GM19455 (cell line): ENCODE measurements at regions not wholly inside any gene's neighbourhood (a gene's known extent, or its start where the extent isn't known, plus 50 kb on each side); places are given as distances from the start of the nearest gene placed in this dataset.
"Not testable (repeated sequence)": the region's sequence is repeated elsewhere in the genome, so short reads cannot be mapped to it uniquely, and the experiment has no call there.

Experiments
- ATAC-seq: cut with Tn5 transposase; IDR thresholded peaks from one replicate; pipeline ENCODE4 v1.9.1; 2021; ENCODE audit not compliant: unreplicated experiment

DNA sequence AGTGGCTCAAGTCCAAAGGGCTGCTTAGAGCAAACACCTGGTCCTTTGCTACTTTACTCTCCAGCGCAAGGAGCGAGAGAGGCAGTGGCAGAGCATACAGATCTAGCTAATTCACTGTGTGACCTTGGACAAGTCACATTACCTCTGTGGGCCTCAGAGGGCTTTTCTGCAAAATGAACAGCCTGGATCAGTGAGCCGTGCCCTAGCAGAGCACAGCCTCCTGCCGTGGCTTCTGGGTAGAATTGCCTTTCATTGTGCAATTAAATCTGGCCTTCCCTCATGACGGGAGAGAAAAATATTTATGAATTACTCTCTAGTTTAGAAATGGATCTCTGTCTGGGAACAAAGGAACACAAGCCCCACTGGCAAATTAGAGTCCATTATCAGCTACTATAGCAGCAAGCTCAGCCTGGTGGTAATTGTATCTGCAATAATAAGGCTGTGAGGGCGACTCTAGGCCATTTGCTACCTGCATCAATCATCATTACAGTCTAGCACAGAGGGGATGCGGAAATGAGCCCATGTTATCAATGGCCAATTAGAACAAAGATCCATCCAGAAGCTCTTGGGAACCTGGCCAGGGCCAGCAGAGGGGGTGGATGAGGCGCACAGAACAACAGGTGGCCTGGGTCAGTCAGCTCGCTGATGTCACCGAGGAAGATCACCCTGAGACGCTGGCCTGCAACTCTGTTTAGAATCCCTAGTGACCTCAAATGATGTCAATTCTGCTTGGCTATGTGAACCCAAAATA lies 114.2 kb upstream of the LY86 start:
- no peak for ATAC-seq

DNA sequence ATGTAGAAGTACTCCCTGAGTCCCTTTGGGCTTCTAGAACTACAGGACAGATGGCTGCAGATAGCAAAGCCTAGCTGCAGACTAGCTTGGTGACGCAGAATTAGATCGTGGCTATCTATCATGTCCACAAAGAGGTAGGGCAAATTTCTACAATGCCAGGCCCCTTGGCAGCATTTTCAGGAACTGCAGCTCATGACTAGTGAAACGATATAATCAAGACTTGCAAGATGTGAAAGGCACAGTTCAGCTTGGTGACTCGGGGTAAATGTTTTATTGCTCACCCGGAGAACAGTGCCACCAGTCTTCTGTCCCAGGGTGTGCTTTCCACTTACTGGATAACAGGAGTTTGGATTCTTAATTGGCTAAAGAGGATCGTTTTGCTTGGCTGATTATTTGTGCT lies 108.7 kb upstream of the LY86 start:
- no peak for ATAC-seq

DNA sequence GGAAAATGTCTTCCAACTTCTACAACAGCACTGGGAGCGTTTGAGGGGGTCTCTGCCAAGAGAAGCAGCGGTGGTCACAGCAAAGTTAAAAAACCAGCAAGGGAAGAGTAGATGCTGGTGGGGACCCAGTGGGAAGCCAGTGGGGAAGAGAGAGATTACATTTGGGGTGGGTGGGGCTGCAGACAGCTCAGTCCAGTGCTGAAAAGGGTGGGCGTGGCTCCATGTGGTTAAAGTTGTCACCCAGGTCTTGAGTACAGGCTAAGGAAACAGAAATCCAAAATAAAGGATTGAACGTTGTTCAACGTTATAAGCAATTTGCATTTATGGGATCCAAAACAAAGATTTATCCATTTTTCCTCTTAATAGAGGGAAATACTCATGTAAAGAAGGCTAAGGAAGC lies 106.3 kb upstream of the LY86 start:
- ATAC-seq = no peak

- no peak for ATAC-seq
These were observed 105.4 kb upstream of the LY86 start for GRCh38 chr6:6483168-6483567.

- no peak for ATAC-seq
These were observed 104.8 kb upstream of the LY86 start for GRCh38 chr6:6483733-6484132.

DNA sequence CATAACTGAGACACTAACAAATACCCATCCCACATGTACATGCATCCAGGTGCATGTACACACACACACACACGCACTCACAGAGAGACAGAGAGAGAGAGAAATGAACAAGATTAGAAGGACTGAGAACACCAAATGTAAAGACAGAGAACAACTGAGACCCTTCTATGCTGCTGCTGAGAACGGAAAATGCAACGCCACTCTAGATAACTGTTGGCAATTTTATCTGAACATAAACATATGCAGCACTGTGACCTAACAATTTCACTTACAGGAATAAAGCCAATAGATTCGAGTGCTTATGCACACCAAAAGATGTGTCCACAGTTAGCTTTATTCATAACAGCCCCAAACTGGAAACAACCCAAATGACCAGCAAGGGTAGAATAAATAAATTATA lies 103.8 kb upstream of the LY86 start:
- no peak for ATAC-seq

DNA sequence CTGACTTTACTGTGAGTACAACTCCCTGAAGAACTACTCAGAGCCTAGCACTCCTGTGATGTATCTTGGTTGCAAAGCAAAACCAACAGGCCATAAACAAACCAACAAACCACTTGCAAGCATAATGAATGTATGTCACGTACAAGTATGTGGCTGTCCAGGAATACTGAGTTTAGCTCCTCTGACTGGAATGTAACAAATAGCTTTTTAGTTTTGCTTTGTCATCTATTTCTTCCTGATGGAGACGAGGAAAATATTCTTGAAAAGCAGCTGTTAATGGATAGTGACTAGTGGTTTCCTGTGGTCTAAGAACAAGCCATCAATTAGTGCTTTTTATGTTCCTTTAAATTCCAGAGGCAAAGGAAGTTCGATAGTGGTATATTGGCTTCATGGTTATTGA lies 101.9 kb upstream of the LY86 start:
- no peak for ATAC-seq

DNA sequence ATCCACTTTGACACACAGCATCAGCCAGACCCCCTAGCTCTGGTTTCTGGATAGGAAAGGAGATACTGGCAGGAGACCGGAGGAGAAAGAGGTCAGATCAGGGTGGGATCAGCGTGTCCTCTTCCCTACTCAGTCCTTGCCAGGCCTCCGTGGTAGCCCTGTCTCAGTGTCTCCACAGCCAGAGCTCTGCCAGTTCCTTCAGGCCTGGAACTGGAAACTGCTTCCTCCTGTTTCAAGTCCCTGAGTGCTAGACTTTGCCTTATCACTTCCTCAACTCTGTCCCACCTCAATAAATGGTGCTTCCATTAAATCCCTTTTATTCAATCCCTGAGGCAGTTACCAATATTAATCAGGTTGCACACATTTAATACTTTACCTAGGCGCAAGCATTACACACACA lies 96.8 kb upstream of the LY86 start:
- ATAC-seq = no peak

- ATAC-seq = no peak
These were observed 95.8 kb upstream of the LY86 start for GRCh38 chr6:6492675-6493074.

- not testable (repeated sequence) for ATAC-seq
These were observed 94.4 kb upstream of the LY86 start for GRCh38 chr6:6494139-6494538.

DNA sequence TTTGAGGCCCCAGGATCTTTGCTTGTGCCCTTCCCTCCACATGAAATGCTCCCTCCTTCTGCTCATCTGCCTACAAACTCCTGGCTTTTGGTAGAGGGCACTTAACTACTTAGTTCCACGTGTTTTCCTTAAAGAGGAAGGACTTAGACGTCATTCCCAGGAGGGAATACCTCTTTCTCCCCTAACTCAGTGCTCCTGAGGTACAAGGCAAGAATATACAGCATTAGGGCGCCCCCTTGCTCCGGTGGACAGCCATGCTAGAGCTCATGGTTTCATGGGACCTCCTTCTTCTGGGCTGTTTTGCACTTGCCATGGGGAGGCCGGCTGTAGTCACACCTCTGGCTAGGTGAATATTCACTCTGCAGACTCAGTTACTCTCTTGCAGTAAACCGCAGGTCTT lies 93.8 kb upstream of the LY86 start:
- ATAC-seq = no peak

DNA sequence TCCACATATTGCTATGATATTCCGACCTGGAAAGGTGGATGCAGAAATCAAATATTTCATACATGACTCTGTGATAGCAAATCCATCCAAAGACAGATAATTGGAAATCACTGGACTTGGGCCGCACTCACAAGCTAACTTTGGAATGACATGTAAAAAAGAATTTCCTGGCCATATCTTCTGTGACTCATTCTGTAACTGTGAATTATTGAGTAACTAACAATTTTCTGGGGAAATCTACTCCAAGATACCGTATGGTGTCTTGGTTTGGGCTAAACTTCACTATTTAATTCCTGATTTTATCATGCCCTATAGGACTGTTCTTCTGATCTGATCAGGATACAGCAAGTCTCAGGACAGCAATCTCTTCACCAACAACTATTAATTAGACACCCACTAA lies 92.7 kb upstream of the LY86 start:
- ATAC-seq = no peak

DNA sequence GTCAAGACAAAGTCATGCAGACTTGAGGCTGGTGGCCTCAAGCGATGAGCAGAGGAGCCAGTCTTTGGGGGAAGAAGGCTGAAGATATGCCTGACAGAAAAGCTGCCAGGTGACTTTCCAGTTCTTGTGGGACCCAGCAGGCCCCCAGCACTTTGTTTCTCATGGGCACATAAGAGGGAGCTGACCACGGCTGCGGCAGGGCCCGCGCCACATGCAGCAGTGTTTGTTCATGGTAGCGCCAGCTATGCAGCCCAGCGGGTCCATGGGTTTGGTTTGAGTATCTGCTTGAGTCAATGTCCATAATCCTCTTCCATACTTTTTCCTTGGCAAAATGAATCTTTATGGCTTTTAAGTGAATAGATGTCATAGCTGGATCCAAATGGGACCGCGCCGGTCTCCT lies 91.0 kb upstream of the LY86 start:
- no peak for ATAC-seq

GRCh38 chr6:6497976-6498375 lies 90.5 kb upstream of the LY86 start:
- ATAC-seq = no peak

DNA sequence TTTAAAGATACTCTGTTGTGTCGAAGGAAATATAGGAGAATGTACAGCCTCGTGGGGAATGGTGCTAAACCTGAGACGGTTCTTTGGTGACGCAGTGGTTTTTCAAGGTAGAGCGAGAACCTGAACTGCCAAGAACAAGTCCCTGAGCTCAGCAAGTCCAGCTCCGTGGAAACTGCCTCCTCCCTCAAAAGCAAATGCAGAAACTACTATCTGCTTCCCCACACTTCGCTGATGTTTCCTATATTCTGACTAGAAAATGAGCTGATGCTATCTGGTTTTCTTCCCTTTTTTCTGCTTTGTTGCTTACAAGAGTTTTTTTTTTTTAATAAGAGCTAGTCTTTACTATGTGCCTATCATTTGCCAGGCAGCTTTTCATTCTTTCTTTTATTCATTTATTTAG lies 85.3 kb upstream of the LY86 start:
- ATAC-seq = no peak

GRCh38 chr6:6505111-6505510 lies 83.4 kb upstream of the LY86 start:
- no peak for ATAC-seq

DNA sequence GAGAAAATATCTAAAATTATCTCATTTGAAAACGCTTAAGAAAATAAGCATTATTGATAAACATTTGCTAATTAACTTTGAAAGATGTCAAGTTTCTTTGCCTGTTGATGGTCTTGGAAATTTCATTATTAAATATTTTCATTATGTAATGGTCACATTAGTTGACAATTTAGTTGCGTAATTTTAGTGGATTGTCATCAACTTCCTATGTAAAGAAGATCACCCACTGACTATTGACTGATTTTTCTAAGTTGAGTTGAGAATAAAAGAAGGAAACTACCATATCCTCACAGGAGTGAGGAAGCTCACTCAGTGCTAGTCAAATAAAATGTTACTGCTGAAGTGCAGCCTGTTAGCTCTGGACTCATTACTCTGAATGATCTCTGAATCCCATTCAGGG lies 79.9 kb upstream of the LY86 start:
- ATAC-seq = no peak

DNA sequence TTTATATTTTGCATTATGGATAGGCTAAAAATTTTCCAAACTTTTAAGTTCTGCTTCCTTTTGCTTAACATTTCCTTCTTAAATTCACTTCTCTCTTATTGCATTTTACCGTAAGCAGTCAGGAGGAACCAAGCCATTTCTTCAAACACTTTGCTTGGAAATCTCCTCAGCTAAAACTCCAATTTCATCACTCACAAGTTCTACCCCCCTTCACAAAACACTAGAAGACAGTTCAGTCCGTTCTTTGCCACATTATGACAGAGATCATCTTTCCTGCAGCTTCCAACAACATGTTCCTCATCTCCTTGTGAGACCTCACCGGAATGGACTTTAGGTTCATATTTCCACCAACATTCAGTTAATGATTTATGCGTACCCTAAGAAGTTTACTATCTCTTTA lies 79.2 kb upstream of the LY86 start:
- ATAC-seq = no peak

- no peak for ATAC-seq
These were observed 75.8 kb upstream of the LY86 start for GRCh38 chr6:6512711-6513110.

DNA sequence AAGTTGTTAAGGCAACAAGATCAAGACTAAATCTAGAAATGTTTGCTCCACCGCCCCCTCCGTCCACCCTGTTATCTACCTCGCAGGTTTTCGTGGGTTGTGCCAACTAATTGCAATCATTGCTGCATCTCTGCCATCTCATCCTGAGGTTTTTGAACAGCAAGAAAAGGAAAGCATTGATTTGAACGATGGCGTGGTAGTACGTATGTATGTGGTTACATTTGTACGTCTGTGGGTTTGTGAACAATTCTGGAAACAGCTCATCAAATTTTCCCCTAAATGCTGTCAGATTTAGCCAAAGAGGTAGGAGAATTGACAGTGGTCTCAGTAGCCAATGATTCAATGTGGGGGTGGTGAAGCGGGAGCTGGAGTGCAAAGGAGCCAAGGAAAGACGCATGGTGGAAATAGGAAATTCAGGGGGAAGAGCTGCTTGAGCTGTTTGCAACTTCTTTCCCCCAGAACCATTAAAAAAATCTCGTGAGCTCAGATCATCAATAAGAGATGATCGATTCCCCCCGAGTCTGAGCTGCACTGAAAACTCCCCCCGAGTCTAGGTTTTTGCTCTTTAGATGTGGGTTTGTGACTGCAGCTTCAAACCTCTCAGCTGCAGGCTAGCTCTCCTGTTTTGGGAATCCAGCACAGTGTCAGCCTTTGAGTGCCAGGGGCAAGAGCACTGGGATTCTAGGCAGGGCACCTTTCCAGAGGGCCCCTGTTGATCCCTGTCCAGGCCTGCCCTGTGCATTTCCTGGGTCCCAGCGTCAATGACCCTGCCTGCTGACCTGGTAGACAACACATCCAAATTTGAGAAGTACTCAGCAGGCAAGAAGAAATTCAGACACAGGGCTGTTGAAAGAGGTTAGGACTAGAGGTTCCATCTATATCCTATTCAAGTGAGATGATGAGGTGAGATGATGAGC lies 72.6 kb upstream of the LY86 start:
- no peak for ATAC-seq

DNA sequence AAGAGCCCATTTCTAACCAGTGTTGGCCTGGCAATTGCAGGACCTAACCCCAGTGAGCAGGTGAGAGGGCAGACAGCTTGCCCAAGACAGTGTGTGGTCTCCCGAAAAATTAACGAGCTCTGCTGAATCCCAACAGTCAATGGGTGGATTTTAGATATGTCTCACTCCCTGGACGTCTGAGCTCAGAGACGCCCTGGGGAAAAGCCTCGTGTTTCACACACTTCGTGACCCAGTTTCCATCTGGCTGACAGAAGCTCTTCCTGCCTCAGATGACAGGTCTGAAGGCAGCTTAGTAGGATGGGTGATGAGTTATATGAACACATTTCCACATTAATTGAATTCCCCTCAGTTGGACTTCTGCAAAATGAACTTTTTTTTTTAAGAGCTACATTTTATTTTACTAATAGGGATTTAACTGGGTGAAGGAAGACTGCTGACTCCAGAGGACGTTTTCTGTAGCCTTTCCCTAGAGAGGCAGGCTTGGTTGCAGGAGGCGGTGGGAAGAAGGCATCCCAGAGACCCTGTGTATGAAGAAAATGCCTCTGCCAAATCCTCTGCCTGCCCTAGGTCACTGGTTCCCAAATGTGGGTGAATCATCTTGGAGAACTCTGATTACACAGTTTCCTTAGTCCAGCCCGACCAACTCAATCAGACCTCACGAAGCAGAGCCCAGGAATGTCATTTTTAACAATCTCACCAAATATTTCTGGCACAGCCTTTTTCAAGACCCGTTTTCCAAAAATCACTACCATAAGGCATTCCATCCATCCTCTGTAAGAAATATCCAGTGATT lies 71.7 kb upstream of the LY86 start:
- no peak for ATAC-seq
